ENCODE measurements at regions not wholly inside any gene's neighbourhood (a gene's known extent, or its start where the extent isn't known, plus 50 kb on each side); places are given as distances from the start of the nearest gene placed in this dataset.

DNA sequence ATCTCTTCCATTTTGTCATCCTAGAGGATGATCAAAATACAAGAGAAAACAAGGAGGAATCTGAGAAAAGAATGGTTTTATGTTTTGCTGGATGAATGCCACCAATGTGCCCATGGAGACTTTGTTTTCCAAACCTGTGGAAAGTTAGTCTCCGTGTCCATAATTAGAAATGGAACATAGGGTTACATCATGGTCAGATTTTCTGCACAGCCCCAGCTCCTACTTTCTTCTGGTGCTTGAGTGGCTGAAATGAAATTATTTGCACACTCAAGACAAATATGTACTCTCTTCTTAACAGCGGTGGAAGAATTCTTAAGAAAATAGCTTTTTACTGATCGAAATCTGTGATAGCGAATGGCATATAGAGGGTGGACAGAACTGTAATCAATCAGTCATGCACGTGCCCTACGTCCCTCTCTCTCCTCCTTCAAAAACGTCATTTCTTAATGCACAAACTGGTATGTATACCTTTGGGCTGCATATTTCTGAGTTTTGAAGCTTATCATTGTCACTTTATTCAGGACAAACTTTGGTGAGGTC is 825.2 kb downstream of the AACS start:
- TF ChIP-seq EZH2 (IDR thresholded peaks at IDR 0.05; ENCODE audit: insufficient read depth, poor library complexity, severe bottlenecking) (no peak), EZH2phosphoT487 (IDR thresholded peaks at IDR 0.05; ENCODE audit: insufficient read depth, low read depth) (no peak)

All from GM23248 (cell line).